Renal cortex interstitium (tissue), 11 donors: ENCODE measurements at regions not wholly inside any gene's neighbourhood (a gene's known extent, or its start where the extent isn't known, plus 50 kb on each side); places are given as distances from the start of the nearest gene placed in this dataset.

Experiments used
- DNase-seq, 11 donors: peaks; one replicate each; pipeline ENCODE4 v3.0.0-alpha.2; 2013; ENCODE audit warnings: low read depth in 9 of 11, low spot score in 4 of 11; ENCODE audit errors: extremely low read depth in 1 of 11

GRCh38 chr9:105859428-105860091 is 165.2 kb downstream of the TMEM38B start:
- DNase-seq, result no peak

- DNase-seq, result no peak
Observed at GRCh38 chr9:105860516-105860915, 166.2 kb downstream of the TMEM38B start.

- DNase-seq, result no peak
Observed at GRCh38 chr9:105861972-105862371, 167.6 kb downstream of the TMEM38B start.

GRCh38 chr9:105864248-105864898 is 170.0 kb downstream of the TMEM38B start:
- no peak for DNase-seq

- no peak for DNase-seq
Observed at GRCh38 chr9:105865285-105865684, 170.9 kb downstream of the TMEM38B start.

- no peak for DNase-seq
Observed at GRCh38 chr9:105871540-105871939, 177.2 kb downstream of the TMEM38B start.

- DNase-seq, result no peak
Observed at GRCh38 chr9:105873801-105874200, 179.5 kb downstream of the TMEM38B start.

GRCh38 chr9:105877721-105878120 is 183.4 kb downstream of the TMEM38B start:
- DNase-seq, result no peak

- DNase-seq, result no peak
Observed at GRCh38 chr9:105879181-105879580, 184.8 kb downstream of the TMEM38B start.

GRCh38 chr9:105880517-105880916 is 186.2 kb downstream of the TMEM38B start:
- DNase-seq, result no peak

- DNase-seq, result no peak
Observed at GRCh38 chr9:105881021-105881420, 186.7 kb downstream of the TMEM38B start.

- DNase-seq, result peak in 10 of 11 donors; percentile 20 to 47 (median 32)
Observed at GRCh38 chr9:105881654-105882349, 187.5 kb downstream of the TMEM38B start.

GRCh38 chr9:105883847-105884246 is 189.5 kb downstream of the TMEM38B start:
- DNase-seq, result no peak

- no peak for DNase-seq
Observed at GRCh38 chr9:105884416-105884815, 190.1 kb downstream of the TMEM38B start.

- no peak for DNase-seq
Observed at GRCh38 chr9:105886136-105886535, 191.8 kb downstream of the TMEM38B start.

GRCh38 chr9:105887679-105888078 is 193.3 kb downstream of the TMEM38B start:
- DNase-seq, result no peak

- DNase-seq, result no peak
Observed at GRCh38 chr9:105890046-105890822, 195.9 kb downstream of the TMEM38B start.

GRCh38 chr9:105900123-105900522 is 205.8 kb downstream of the TMEM38B start:
- DNase-seq, result no peak

- DNase-seq, result peak in 10 of 11 donors; percentile 37 to 65 (median 50)
Observed at GRCh38 chr9:105901514-105902109, 207.3 kb downstream of the TMEM38B start.
